SK-N-MC (cell line): ENCODE measurements at regions not wholly inside any gene's neighbourhood (a gene's known extent, or its start where the extent isn't known, plus 50 kb on each side); places are given as distances from the start of the nearest gene placed in this dataset.

ENCODE experiments used
- EZH2 ChIP-seq: fragments of 200-600 bp; sonication (generic); IDR thresholded peaks from one replicate; pipeline ENCODE4 v1.6.1; 2017; ENCODE audit warnings: antibody characterized with exemption
- POLR2AphosphoS5 ChIP-seq: IDR thresholded peaks from 2 replicates; pipeline ENCODE4 v1.6.1; 2012; ENCODE audit warnings: mild to moderate bottlenecking, low read depth, low read length, borderline replicate concordance

- TF ChIP-seq POLR2AphosphoS5: no peak
- TF ChIP-seq EZH2: no peak
Observed at GRCh38 chr18:65380571-65380970, 370.2 kb upstream of the CDH7 start.
